GM19035 (cell line): ENCODE measurements at regions not wholly inside any gene's neighbourhood (a gene's known extent, or its start where the extent isn't known, plus 50 kb on each side); places are given as distances from the start of the nearest gene placed in this dataset.
"Not testable (repeated sequence)": the region's sequence is repeated elsewhere in the genome, so short reads cannot be mapped to it uniquely, and the experiment has no call there.

Experiments
- ATAC-seq: cut with Tn5 transposase; IDR thresholded peaks from one replicate; pipeline ENCODE4 v1.9.1; 2021; ENCODE audit not compliant: unreplicated experiment

GRCh38 chr11:33532257-33532656, 168.4 kb downstream of the C11orf91 start:
- ATAC-seq: no peak

GRCh38 chr11:33531743-33532181, 168.9 kb downstream of the C11orf91 start:
- no peak for ATAC-seq

- ATAC-seq: no peak
Observed at GRCh38 chr11:33530815-33531214, 169.8 kb downstream of the C11orf91 start.

- no peak for ATAC-seq
Observed at GRCh38 chr11:33529461-33529860, 171.2 kb downstream of the C11orf91 start.

- ATAC-seq: not testable (repeated sequence)
Observed at GRCh38 chr11:33527738-33528137, 172.9 kb downstream of the C11orf91 start.

- ATAC-seq: no peak
Observed at GRCh38 chr11:33525789-33526188, 174.8 kb downstream of the C11orf91 start.

- ATAC-seq: no peak
Observed at GRCh38 chr11:33521384-33521783, 179.2 kb downstream of the C11orf91 start.

- no peak for ATAC-seq
Observed at GRCh38 chr11:33520112-33520511, 180.5 kb downstream of the C11orf91 start.

GRCh38 chr11:33515347-33515746, 185.3 kb downstream of the C11orf91 start:
- ATAC-seq: no peak

GRCh38 chr11:33514079-33514925, 186.3 kb downstream of the C11orf91 start:
- no peak for ATAC-seq

GRCh38 chr11:33509632-33510031, 191.0 kb downstream of the C11orf91 start:
- ATAC-seq: no peak

GRCh38 chr11:33507967-33508366, 192.7 kb downstream of the C11orf91 start:
- no peak for ATAC-seq

- ATAC-seq: no peak
Observed at GRCh38 chr11:33507356-33507755, 193.3 kb downstream of the C11orf91 start.

GRCh38 chr11:33505093-33505492, 195.5 kb downstream of the C11orf91 start:
- ATAC-seq: no peak

GRCh38 chr11:33500861-33501479, 199.7 kb downstream of the C11orf91 start:
- ATAC-seq: no peak

- ATAC-seq: no peak
Observed at GRCh38 chr11:33500332-33500731, 200.3 kb downstream of the C11orf91 start.

GRCh38 chr11:33492596-33492995, 208.0 kb downstream of the C11orf91 start:
- no peak for ATAC-seq

- ATAC-seq: no peak
Observed at GRCh38 chr11:33490842-33491370, 209.7 kb downstream of the C11orf91 start.

GRCh38 chr11:33488971-33489370, 211.7 kb downstream of the C11orf91 start:
- no peak for ATAC-seq

- ATAC-seq: no peak
Observed at GRCh38 chr11:33480626-33481025, 220.0 kb downstream of the C11orf91 start.

- no peak for ATAC-seq
Observed at GRCh38 chr11:33479231-33479630, 221.4 kb downstream of the C11orf91 start.

- no peak for ATAC-seq
Observed at GRCh38 chr11:33478111-33478573, 221.0 kb downstream of the HIPK3 start.
